HEK293 (cell line): ENCODE measurements at regions not wholly inside any gene's neighbourhood (a gene's known extent, or its start where the extent isn't known, plus 50 kb on each side); places are given as distances from the start of the nearest gene placed in this dataset.
A peak's percentile ranks its signal among the peaks of the same experiment; 100 is the strongest.

ENCODE experiments used
- CTCF ChIA-PET: fragments of 350-600 bp; formaldehyde crosslinking; extraction: SDS; loops from one replicate; lab custom pipeline; 2021; ENCODE audit warnings: antibody characterized with exemption; lab: Yijun Ruan, JAX
- POLR2A ChIA-PET: fragments of 300-600 bp; formaldehyde crosslinking; extraction: SDS; loops from one replicate; lab custom pipeline; 2020; ENCODE audit warnings: antibody characterized with exemption, inconsistent platforms; lab: Yijun Ruan, JAX
- H3K27ac ChIP-seq: fragments of 200-500 bp; sonication (Bioruptor generic); 2 replicates; pipeline ENCODE4 v1.5.1; 2014; ENCODE audit warnings: low read depth, low read length, control low read depth, inconsistent platforms; ENCODE audit errors: extremely low read depth
- H3K36me3 ChIP-seq, 2 experiments: fragments of 200-500 bp in 1 of 2; sonication (Bioruptor generic) in 1 of 2; 1 replicate in 1 of 2; 2 replicates in 1 of 2; pipeline ENCODE4 v1.5.1; 2014 to 2017; ENCODE audit warnings: inconsistent platforms in 2 of 2, low read length in 2 of 2; ENCODE audit not compliant: control insufficient read depth in 2 of 2, insufficient read depth in 1 of 2
- H3K4me1 ChIP-seq: fragments of 200-500 bp; sonication (Bioruptor generic); 2 replicates; pipeline ENCODE4 v1.5.1; 2014; ENCODE audit warnings: mild to moderate bottlenecking, low read length, inconsistent platforms; ENCODE audit not compliant: control insufficient read depth, insufficient read depth
- H3K4me3 ChIP-seq: 2 replicates; pipeline ENCODE4 v1.5.1; 2011; ENCODE audit warnings: low read depth, mild to moderate bottlenecking, control low read depth, low read length, moderate library complexity
- H3K9me3 ChIP-seq: fragments of 200-500 bp; sonication (Bioruptor generic); 2 replicates; pipeline ENCODE4 v1.5.1; 2014; ENCODE audit warnings: low read depth, low read length, inconsistent platforms; ENCODE audit not compliant: control insufficient read depth, insufficient read depth
- GFI1B ChIP-seq: fragments of 450-650 bp; formaldehyde crosslinking; IDR thresholded peaks from 2 replicates; pipeline ENCODE4 v1.5.1; 2016; ENCODE audit warnings: missing biosample characterization, missing genetic modification characterization
- INSM2 ChIP-seq: fragments of 450-650 bp; formaldehyde crosslinking; IDR thresholded peaks from 2 replicates; pipeline ENCODE4 v1.5.1; 2016; ENCODE audit warnings: missing biosample characterization, missing genetic modification characterization
- RBAK ChIP-seq: fragments of 450-650 bp; formaldehyde crosslinking; IDR thresholded peaks from 2 replicates; pipeline ENCODE4 v1.5.1; 2016; ENCODE audit warnings: missing biosample characterization, missing genetic modification characterization
- SALL2 ChIP-seq: fragments of 450-650 bp; formaldehyde crosslinking; IDR thresholded peaks from 2 replicates; pipeline ENCODE4 v1.5.0; 2017; ENCODE audit warnings: missing biosample characterization, mild to moderate bottlenecking, missing genetic modification characterization, borderline replicate concordance
- SP7 ChIP-seq: fragments of 450-650 bp; formaldehyde crosslinking; IDR thresholded peaks from 2 replicates; pipeline ENCODE4 v1.5.1; 2016; ENCODE audit warnings: missing biosample characterization, missing genetic modification characterization
- TSHZ1 ChIP-seq: fragments of 450-650 bp; formaldehyde crosslinking; IDR thresholded peaks from 2 replicates; pipeline ENCODE4 v1.5.1; 2016; ENCODE audit warnings: missing biosample characterization, missing genetic modification characterization, borderline replicate concordance
- ZBTB1 ChIP-seq: fragments of 450-650 bp; formaldehyde crosslinking; IDR thresholded peaks from 2 replicates; pipeline ENCODE4 v1.5.1; 2016; ENCODE audit warnings: missing biosample characterization, missing genetic modification characterization
- ZBTB20 ChIP-seq: fragments of 450-650 bp; formaldehyde crosslinking; IDR thresholded peaks from 2 replicates; pipeline ENCODE4 v1.5.1; 2016; ENCODE audit warnings: missing biosample characterization, missing genetic modification characterization
- ZBTB6 ChIP-seq: fragments of 450-650 bp; formaldehyde crosslinking; IDR thresholded peaks from 2 replicates; pipeline ENCODE4 v1.5.1; 2017; ENCODE audit warnings: missing biosample characterization, missing genetic modification characterization
- ZIC2 ChIP-seq: fragments of 450-650 bp; formaldehyde crosslinking; IDR thresholded peaks from 2 replicates; pipeline ENCODE4 v1.5.1; 2016; ENCODE audit warnings: missing biosample characterization, missing genetic modification characterization
- ZNF174 ChIP-seq: fragments of 450-650 bp; formaldehyde crosslinking; IDR thresholded peaks from 2 replicates; pipeline ENCODE4 v1.5.0; 2017; ENCODE audit warnings: missing biosample characterization, mild to moderate bottlenecking, missing genetic modification characterization
- ZNF184 ChIP-seq: fragments of 450-650 bp; IDR thresholded peaks from 2 replicates; pipeline ENCODE4 v1.5.1; 2018; ENCODE audit warnings: missing biosample characterization, mild to moderate bottlenecking, missing genetic modification characterization
- ZNF23 ChIP-seq: fragments of 450-650 bp; formaldehyde crosslinking; IDR thresholded peaks from 2 replicates; pipeline ENCODE4 v1.5.1; 2016; ENCODE audit warnings: missing biosample characterization, missing genetic modification characterization, borderline replicate concordance
- ZNF24 ChIP-seq: fragments of 450-650 bp; formaldehyde crosslinking; IDR thresholded peaks from 2 replicates; pipeline ENCODE4 v1.5.1; 2016; ENCODE audit warnings: missing biosample characterization, missing genetic modification characterization
- ZNF248 ChIP-seq: fragments of 450-650 bp; formaldehyde crosslinking; IDR thresholded peaks from 2 replicates; pipeline ENCODE4 v1.5.1; 2017; ENCODE audit warnings: missing biosample characterization, missing genetic modification characterization
- ZNF311 ChIP-seq: fragments of 450-650 bp; formaldehyde crosslinking; IDR thresholded peaks from 2 replicates; pipeline ENCODE4 v1.5.1; 2017; ENCODE audit warnings: missing biosample characterization, missing genetic modification characterization, borderline replicate concordance
- ZNF324 ChIP-seq: fragments of 450-650 bp; formaldehyde crosslinking; IDR thresholded peaks from 2 replicates; pipeline ENCODE4 v1.5.1; 2016; ENCODE audit warnings: missing biosample characterization, missing genetic modification characterization
- ZNF350 ChIP-seq: fragments of 450-650 bp; formaldehyde crosslinking; IDR thresholded peaks from 2 replicates; pipeline ENCODE4 v1.5.0; 2017; ENCODE audit warnings: missing biosample characterization, mild to moderate bottlenecking, missing genetic modification characterization
- ZNF366 ChIP-seq: fragments of 450-650 bp; formaldehyde crosslinking; conservative IDR thresholded peaks from 2 replicates; pipeline ENCODE4 v1.5.1; 2016; ENCODE audit warnings: missing biosample characterization, missing genetic modification characterization
- ZNF37A ChIP-seq: fragments of 450-650 bp; IDR thresholded peaks from 2 replicates; pipeline ENCODE4 v1.5.1; 2018; ENCODE audit warnings: missing biosample characterization, missing genetic modification characterization
- ZNF501 ChIP-seq: fragments of 450-650 bp; formaldehyde crosslinking; IDR thresholded peaks from 2 replicates; pipeline ENCODE4 v1.5.1; 2016; ENCODE audit warnings: missing biosample characterization, missing genetic modification characterization
- ZNF571 ChIP-seq: fragments of 450-650 bp; formaldehyde crosslinking; IDR thresholded peaks from 2 replicates; pipeline ENCODE4 v1.5.0; 2017; ENCODE audit warnings: missing biosample characterization, missing genetic modification characterization
- ZNF600 ChIP-seq: fragments of 450-650 bp; formaldehyde crosslinking; IDR thresholded peaks from 2 replicates; pipeline ENCODE4 v1.5.1; 2016; ENCODE audit warnings: missing biosample characterization, missing genetic modification characterization
- ZNF629 ChIP-seq: fragments of 450-650 bp; formaldehyde crosslinking; IDR thresholded peaks from 2 replicates; pipeline ENCODE4 v1.5.1; 2017; ENCODE audit warnings: missing biosample characterization, missing genetic modification characterization
- ZNF639 ChIP-seq: fragments of 450-650 bp; formaldehyde crosslinking; IDR thresholded peaks from 2 replicates; pipeline ENCODE4 v1.5.1; 2016; ENCODE audit warnings: missing biosample characterization, missing genetic modification characterization
- ZNF660 ChIP-seq: fragments of 450-650 bp; IDR thresholded peaks from 2 replicates; pipeline ENCODE4 v1.5.1; 2018; ENCODE audit warnings: missing biosample characterization, mild to moderate bottlenecking, missing genetic modification characterization
- ZNF76 ChIP-seq: fragments of 450-650 bp; formaldehyde crosslinking; IDR thresholded peaks from 2 replicates; pipeline ENCODE4; 2016; ENCODE audit warnings: low read depth, missing biosample characterization, missing genetic modification characterization, borderline replicate concordance
- ZNF837 ChIP-seq: fragments of 450-650 bp; formaldehyde crosslinking; IDR thresholded peaks from 2 replicates; pipeline ENCODE4 v1.5.1; 2016; ENCODE audit warnings: missing biosample characterization, missing genetic modification characterization
- ZXDB ChIP-seq: fragments of 450-650 bp; formaldehyde crosslinking; IDR thresholded peaks from 2 replicates; pipeline ENCODE4 v1.5.1; 2016; ENCODE audit warnings: missing biosample characterization, missing genetic modification characterization

GRCh38 chr5:135705141-135705631, 126.4 kb upstream of the CXCL14 start:
- Histone ChIP-seq H3K4me1 (no peaks in the 10 kb centered on the region), H3K27ac (no peak overlapping the region), H3K4me3 (no peak overlapping the region), H3K36me3 (no peaks in the 10 kb centered on the region), H3K9me3 (no peaks in the 10 kb centered on the region)
- ChIA-PET POLR2A (no interaction called here), CTCF (interaction anchor here (0.5 to 1.4 kb wide), 4 partner anchors 11 to 248 kb away, joined by 3 to 4 read pairs (median 3); no protein-coding TSS in a partner anchor)
- TF ChIP-seq ZNF23 (tag by site-specific recombination) (no peak), SALL2 (tag by site-specific recombination) (no peak), ZIC2 (no peak), ZXDB (no peak), ZNF350 (tag by site-specific recombination) (no peak), TSHZ1 (tag by site-specific recombination) (peak; percentile 17; the same call in 1 of the 2 replicates), ZNF248 (tag by site-specific recombination) (no peak), ZBTB6 (tag by site-specific recombination) (0 out of 2 replicates have a peak, but pooled peaks have one; percentile 13), ZNF629 (tag by site-specific recombination) (peak; percentile 74), ZNF639 (tag by site-specific recombination) (peak; percentile 53; the same call in 1 of the 2 replicates), ZNF366 (peak; percentile 31; the same call in 1 of the 2 replicates), ZBTB20 (no peak), ZBTB1 (tag by site-specific recombination) (0 out of 2 replicates have a peak, but pooled peaks have one; percentile 29), SP7 (peak; percentile 82), ZNF76 (tag by site-specific recombination) (no peak), GFI1B (0 out of 2 replicates have a peak, but pooled peaks have one; percentile 63), INSM2 (tag by site-specific recombination) (peak; percentile 48; the same call in 1 of the 2 replicates), ZNF24 (no peak), ZNF324 (tag by site-specific recombination) (0 out of 2 replicates have a peak, but pooled peaks have one; percentile 31), RBAK (no peak), ZNF837 (tag by site-specific recombination) (no peak), ZNF174 (no peak), ZNF311 (tag by site-specific recombination) (no peak), ZNF600 (tag by site-specific recombination) (peak; percentile 75), ZNF184 (tag by site-specific recombination) (peak; percentile 56; the same call in 1 of the 2 replicates), ZNF37A (tag by site-specific recombination) (no peak), ZNF571 (no peak), ZNF660 (tag by site-specific recombination) (peak; percentile 97), ZNF501 (tag by site-specific recombination) (no peak)
- TF ChIP-seq, all 188 proteins: peak for 13
